K562 (cell line): ENCODE measurements at regions not wholly inside any gene's neighbourhood (a gene's known extent, or its start where the extent isn't known, plus 50 kb on each side); places are given as distances from the start of the nearest gene placed in this dataset.
A peak's percentile ranks its signal among the peaks of the same experiment; 100 is the strongest.

ENCODE experiments used
- ATAC-seq: fragments of 200-7000 bp; cut with Tn5 transposase; 3 replicates; pipeline ENCODE4 v1.9.1; 2020; ENCODE audit warnings: moderate library complexity
- BruUV-seq: library from RNA; stranded (reverse); fragments of 400-500 nt; replicated peaks from 2 replicates; lab custom pipeline; 2021; lab: Mats Ljungman, UMichigan
- CTCF ChIA-PET: fragments of 300-600 bp; formaldehyde crosslinking; extraction: SDS; loops from one replicate; lab custom pipeline; 2021; ENCODE audit warnings: low intra/inter-chr PET ratio; lab: Yijun Ruan, JAX
- POLR2A ChIA-PET: fragments of 300-600, 350-650 bp; sonication (Branson Sonifier 250); formaldehyde crosslinking; extraction: SDS; loops from one replicate; lab custom pipeline; 2021; ENCODE audit warnings: antibody characterized with exemption, inconsistent platforms; lab: Yijun Ruan, JAX
- DNase-seq, 4 experiments: peaks; one replicate each; pipeline versions ENCODE4 v3.0.0 to v3.0.0-alpha.2; 2011 to 2018; ENCODE audit warnings: low spot score in 3 of 4, mixed read lengths in 3 of 4; ENCODE audit errors: extremely low read depth in 1 of 4
- FAIRE-seq: peaks from 2 replicates; lab custom pipeline; 2011; peaks lifted over from hg19 to GRCh38; lab: Jason Lieb, UNC
- H2AFZ ChIP-seq: 2 replicates; pipeline ENCODE4 v1.6.0; 2011; ENCODE audit warnings: low read depth, low read length, control low read depth, inconsistent platforms
- H3K27ac ChIP-seq: fragments of 200-600 bp; 3 replicates; pipeline ENCODE4 v1.8.0; 2011; ENCODE audit warnings: low read depth, mild to moderate bottlenecking, control low read depth, inconsistent platforms, low read length, moderate library complexity, mixed read lengths; ENCODE audit errors: extremely low read depth
- H3K27me3 ChIP-seq, 2 experiments: fragments of 300-600 bp in 1 of 2; 2 replicates in 1 of 2; 3 replicates in 1 of 2; pipeline versions ENCODE4 v1.6.0 to v1.8.0; 2011; ENCODE audit warnings: inconsistent platforms in 2 of 2, low read length in 2 of 2, mild to moderate bottlenecking in 1 of 2, mixed read lengths in 1 of 2, moderate library complexity in 1 of 2; ENCODE audit not compliant: control insufficient read depth in 2 of 2, insufficient read depth in 2 of 2
- H3K36me3 ChIP-seq: fragments of 300-600 bp; 3 replicates; pipeline ENCODE4 v1.8.0; 2011; ENCODE audit warnings: mild to moderate bottlenecking, low read length, inconsistent platforms; ENCODE audit not compliant: control insufficient read depth, insufficient read depth
- H3K4me1 ChIP-seq, 2 experiments: fragments of 200-600 bp in 1 of 2; replicated peaks in 1 of 2; 2 replicates in 1 of 2; 3 replicates in 1 of 2; pipeline versions ENCODE4 v1.5.1 to v1.8.0; 2011; ENCODE audit warnings: inconsistent platforms in 2 of 2, low read length in 2 of 2, mild to moderate bottlenecking in 1 of 2, mixed read lengths in 1 of 2, moderate library complexity in 1 of 2; ENCODE audit not compliant: control insufficient read depth in 2 of 2, insufficient read depth in 2 of 2
- H3K4me2 ChIP-seq: 2 replicates; pipeline ENCODE4 v1.6.1; 2011; ENCODE audit warnings: low read length, control low read depth, inconsistent platforms, mixed read lengths; ENCODE audit not compliant: insufficient read depth
- H3K4me3 ChIP-seq: fragments of 200-600 bp; sonication (generic), shearing (Covaris generic); 2 replicates; pipeline ENCODE4 v1.5.1; 2016; ENCODE audit warnings: control low read depth, inconsistent platforms
- H3K79me2 ChIP-seq: fragments of 200-600 bp; 3 replicates; pipeline ENCODE4 v1.8.0; 2011; ENCODE audit warnings: low read length, inconsistent platforms; ENCODE audit not compliant: control insufficient read depth, insufficient read depth
- H3K9ac ChIP-seq, 2 experiments: 2 replicates each; pipeline versions ENCODE4 v1.6.0 to v1.6.1; 2011; ENCODE audit warnings: low read depth in 2 of 2, low read length in 2 of 2, control low read depth in 1 of 2, inconsistent platforms in 1 of 2, mild to moderate bottlenecking in 1 of 2, mixed read lengths in 1 of 2; ENCODE audit not compliant: insufficient read depth in 1 of 2
- H3K9me1 ChIP-seq: one replicate; pipeline ENCODE4 v1.6.0; 2011; ENCODE audit warnings: inconsistent platforms, mild to moderate bottlenecking, low read length, moderate library complexity; ENCODE audit not compliant: control insufficient read depth, insufficient read depth
- H3K9me3 ChIP-seq: replicated peaks from 2 replicates; pipeline ENCODE4 v1.5.1; 2011; ENCODE audit warnings: low read depth, low read length, inconsistent platforms; ENCODE audit not compliant: control insufficient read depth, insufficient read depth
- H4K20me1 ChIP-seq: replicated peaks from 2 replicates; pipeline ENCODE4 v1.6.1; 2011; ENCODE audit warnings: low read length, inconsistent platforms, mixed read lengths; ENCODE audit not compliant: control insufficient read depth, insufficient read depth
- CREM ChIP-seq: IDR thresholded peaks from 2 replicates; pipeline ENCODE4 v1.6.1; 2014; ENCODE audit warnings: antibody characterized with exemption, low read depth
- ESRRA ChIP-seq: fragments of 450-650 bp; IDR thresholded peaks from 2 replicates; pipeline ENCODE4 v1.6.1; 2014; ENCODE audit warnings: low read depth, mild to moderate bottlenecking, moderate library complexity, borderline replicate concordance
- MTA3 ChIP-seq: fragments of 450-650 bp; formaldehyde crosslinking; IDR thresholded peaks from 2 replicates; pipeline ENCODE4 v1.6.1; 2017; ENCODE audit warnings: mild to moderate bottlenecking, borderline replicate concordance
- POLR2G ChIP-seq: fragments of 200-400 bp; formaldehyde crosslinking; IDR thresholded peaks from 2 replicates; pipeline ENCODE4 v1.6.1; 2017; ENCODE audit warnings: low read depth, mild to moderate bottlenecking, antibody characterized with exemption, low read length, moderate library complexity
- RAD21 ChIP-seq, 2 experiments: fragments of 250-450 bp in 1 of 2; fragments of 450-650 bp in 1 of 2; sonication (Bioruptor Pico) in 1 of 2; formaldehyde crosslinking in 1 of 2; IDR thresholded peaks in 1 of 2; conservative IDR thresholded peaks in 1 of 2; 2 replicates each; pipeline versions ENCODE4 v1.4.0 to v1.8.0; 2020 to 2022; ENCODE audit warnings: mild to moderate bottlenecking in 2 of 2, moderate library complexity in 1 of 2
- REST ChIP-seq, 2 experiments: fragments of 450-650 bp; formaldehyde crosslinking in 1 of 2; IDR thresholded peaks; 2 replicates each; pipeline versions ENCODE4 v1.4.0 to v1.6.1; 2014 to 2020; ENCODE audit warnings: mild to moderate bottlenecking in 2 of 2, borderline replicate concordance in 1 of 2, low read depth in 1 of 2
- SMC3 ChIP-seq: conservative IDR thresholded peaks from 2 replicates; pipeline ENCODE4 v1.6.1; 2011; ENCODE audit warnings: low read depth, low read length, improper control_type of control experiment; ENCODE audit not compliant: insufficient read depth
- SP2 ChIP-seq: IDR thresholded peaks from 2 replicates; pipeline ENCODE4 v1.6.1; 2011; ENCODE audit warnings: mild to moderate bottlenecking, low read depth, low read length, moderate library complexity; ENCODE audit not compliant: poor library complexity, severe bottlenecking; ENCODE audit errors: extremely low read depth
- THRB ChIP-seq: fragments of 450-650 bp; formaldehyde crosslinking; conservative IDR thresholded peaks from 2 replicates; pipeline ENCODE4 v1.4.0; 2022; ENCODE audit warnings: mild to moderate bottlenecking, missing genetic modification characterization
- YY1 ChIP-seq, 3 experiments: IDR thresholded peaks; 2 replicates each; pipeline ENCODE4 v1.6.1; 2011; ENCODE audit warnings: low read length in 2 of 3, mild to moderate bottlenecking in 2 of 3, moderate library complexity in 2 of 3, borderline replicate concordance in 1 of 3, control low read depth in 1 of 3, low read depth in 1 of 3; ENCODE audit not compliant: insufficient read depth in 3 of 3, insufficient replicate concordance in 2 of 3, control insufficient read depth in 1 of 3, insufficient read length in 1 of 3; ENCODE audit errors: extremely low read depth in 1 of 3
- WGBS: fragments of 100-300 bp; shearing (Covaris generic); methylation state at CpG from one replicate; pipeline ENCODE4 v1.1.6; 2016; ENCODE audit warnings: low coverage, mixed read lengths; ENCODE audit not compliant: insufficient coverage; ENCODE audit errors: missing lambda C conversion rate; 5-methylcytosine and 5-hydroxymethylcytosine counted together
- in situ Hi-C: fragments of 300-500 bp; cut with MboI; formaldehyde crosslinking; loops from 4 replicates; pipeline ENCODE4 v1.15.0; 2018; ENCODE audit warnings: inconsistent platforms, mixed read lengths
- intact Hi-C: fragments of 100-400 bp; cut with micrococcal nuclease; formaldehyde crosslinking; loops from 2 replicates; pipeline ENCODE4 v1.14.2; 2022

GRCh38 chr2:11073251-11073650, 82.0 kb upstream of the SLC66A3 start:
- POLR2A ChIA-PET, result interaction anchor here (0.7 kb wide), 1 partner anchor 9 kb away, joined by 3 read pairs; no protein-coding TSS in a partner anchor
- intact Hi-C loops (loop anchor here (1.0 to 5.0 kb wide), 3 partner anchors 54 to 511 kb away; no protein-coding TSS in a partner anchor), in situ Hi-C loops (no loop called here)
- CTCF ChIA-PET, result no interaction called here
- Histone ChIP-seq H3K9me3 (no peaks in the 10 kb centered on the region), H4K20me1 (no peaks in the 10 kb centered on the region; the same call in 1 of the 2 replicates), H3K36me3 (no peaks in the 10 kb centered on the region), H3K27ac (no peak overlapping the region), H3K9me1 (no peaks in the 10 kb centered on the region), H3K4me1 (no peaks in the 10 kb centered on the region; a peak in 1 of 5 replicates), H3K79me2 (no peaks in the 10 kb centered on the region), H3K27me3 (peaks cover 13 to 57% of the 10 kb centered on the region in 2 experiments; a peak in 4 of 5 replicates), H2AFZ (peak overlapping the region; percentile 40; the same call in 1 of the 2 replicates), H3K9ac (no peak overlapping the region), H3K4me3 (no peak overlapping the region), H3K4me2 (no peak overlapping the region)
- WGBS, result 5% methylated on average over 10 of the region's 10 CpGs
- peak; percentile 66 for FAIRE-seq
- peak; percentile 93 for ATAC-seq
- BruUV-seq, result no TSS peak
- DNase-seq, result peak; percentile 27 to 73 (median 34)
- TF ChIP-seq MTA3 (no peak), POLR2G (no peak), REST (IDR thresholded peaks at IDR 0.05; ENCODE audit: borderline replicate concordance) (peak; percentile 17; the same call in 1 of the 2 replicates), REST (CRISPR knock-in tag; IDR thresholded peaks at IDR 0.05; ENCODE audit: low read depth) (no peak), SMC3 (peak; percentile 38; the same call in 1 of the 2 replicates), RAD21 (CRISPR knock-in tag; conservative IDR thresholded peaks at IDR 0.05 in 1 of 2, IDR thresholded peaks at IDR 0.05 in 1 of 2) (peak; percentile 21 to 51; a peak in 3 of 4 replicates), THRB (CRISPR knock-in tag) (no peak), ESRRA (peak; percentile 35; the same call in 1 of the 2 replicates), CREM (0 out of 2 replicates have a peak, but pooled peaks have one; percentile 33), SP2 (no peak), YY1 (IDR thresholded peaks at IDR 0.05; ENCODE audit: borderline replicate concordance in 1 of 3, control insufficient read depth in 1 of 3, extremely low read depth in 1 of 3, insufficient read depth in 3 of 3, insufficient read length in 1 of 3, insufficient replicate concordance in 2 of 3, low read depth in 1 of 3, low read length in 2 of 3) (peak in 1 of 3 experiments; percentile 19)
